Esophagus muscularis mucosa (tissue), 4 donors: ENCODE measurements at regions not wholly inside any gene's neighbourhood (a gene's known extent, or its start where the extent isn't known, plus 50 kb on each side); places are given as distances from the start of the nearest gene placed in this dataset.

Source experiments
- EP300 ChIP-seq: sonication (generic); formaldehyde crosslinking; IDR thresholded peaks from one replicate; pipeline ENCODE4 v1.6.1; 2017; ENCODE audit warnings: antibody characterized with exemption
- POLR2A ChIP-seq: fragments of 450-650 bp; IDR thresholded peaks from one replicate; pipeline ENCODE4 v1.6.1; 2017; ENCODE audit warnings: antibody characterized with exemption, moderate library complexity, mild to moderate bottlenecking, low read depth
- POLR2AphosphoS5 ChIP-seq, 2 donors: sonication (generic); formaldehyde crosslinking; IDR thresholded peaks; one replicate each; pipeline ENCODE4 v1.6.1; 2017; ENCODE audit warnings: antibody characterized with exemption in 2 of 2
- TF ChIP-seq, protein P1 (sequence below), 3 experiments: fragments of 200-600 bp in 2 of 3; fragments of 450-650 bp in 1 of 3; sonication (generic) in 2 of 3; IDR thresholded peaks; one replicate each; pipeline ENCODE4 v1.5.1; 2017 to 2019; ENCODE audit warnings: antibody characterized with exemption in 3 of 3, mild to moderate bottlenecking in 2 of 3, moderate library complexity in 1 of 3

DNA sequence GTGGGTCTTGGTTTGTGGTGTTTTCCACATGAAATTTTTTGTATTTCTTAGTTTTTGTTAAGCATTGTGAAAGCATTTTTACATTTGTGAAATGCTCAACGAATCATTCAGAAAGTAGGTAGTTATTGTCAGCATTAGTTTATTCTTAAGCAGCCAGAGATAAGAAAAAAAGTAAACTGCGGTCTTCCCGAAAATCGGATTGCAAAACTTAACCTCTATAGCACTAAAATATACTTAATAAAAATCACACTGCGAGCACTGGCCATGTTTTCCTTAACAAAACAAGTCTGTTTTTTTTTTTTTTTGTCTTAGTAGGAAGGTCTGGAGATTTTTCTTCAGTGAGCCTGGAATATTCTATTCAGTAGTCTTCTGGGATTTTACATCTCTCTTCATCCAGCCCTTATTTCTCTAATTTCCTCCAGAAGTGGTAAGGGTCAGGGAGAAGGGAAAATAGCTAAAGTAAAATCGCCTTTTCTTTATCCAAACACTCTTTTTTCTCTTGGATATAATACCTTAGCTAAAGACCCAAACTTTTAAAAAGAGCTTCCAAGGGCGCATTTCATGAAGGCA is 289.9 kb downstream of the DMAC1 start:
- TF ChIP-seq, protein P1, sequence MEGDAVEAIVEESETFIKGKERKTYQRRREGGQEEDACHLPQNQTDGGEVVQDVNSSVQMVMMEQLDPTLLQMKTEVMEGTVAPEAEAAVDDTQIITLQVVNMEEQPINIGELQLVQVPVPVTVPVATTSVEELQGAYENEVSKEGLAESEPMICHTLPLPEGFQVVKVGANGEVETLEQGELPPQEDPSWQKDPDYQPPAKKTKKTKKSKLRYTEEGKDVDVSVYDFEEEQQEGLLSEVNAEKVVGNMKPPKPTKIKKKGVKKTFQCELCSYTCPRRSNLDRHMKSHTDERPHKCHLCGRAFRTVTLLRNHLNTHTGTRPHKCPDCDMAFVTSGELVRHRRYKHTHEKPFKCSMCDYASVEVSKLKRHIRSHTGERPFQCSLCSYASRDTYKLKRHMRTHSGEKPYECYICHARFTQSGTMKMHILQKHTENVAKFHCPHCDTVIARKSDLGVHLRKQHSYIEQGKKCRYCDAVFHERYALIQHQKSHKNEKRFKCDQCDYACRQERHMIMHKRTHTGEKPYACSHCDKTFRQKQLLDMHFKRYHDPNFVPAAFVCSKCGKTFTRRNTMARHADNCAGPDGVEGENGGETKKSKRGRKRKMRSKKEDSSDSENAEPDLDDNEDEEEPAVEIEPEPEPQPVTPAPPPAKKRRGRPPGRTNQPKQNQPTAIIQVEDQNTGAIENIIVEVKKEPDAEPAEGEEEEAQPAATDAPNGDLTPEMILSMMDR (IDR thresholded peaks at IDR 0.05) = no peak
- TF ChIP-seq POLR2A = no peak
- TF ChIP-seq POLR2AphosphoS5 (IDR thresholded peaks at IDR 0.05) = no peak
- no peak for TF ChIP-seq EP300
